ENCODE measurements at regions not wholly inside any gene's neighbourhood (a gene's known extent, or its start where the extent isn't known, plus 50 kb on each side); places are given as distances from the start of the nearest gene placed in this dataset.

DNA sequence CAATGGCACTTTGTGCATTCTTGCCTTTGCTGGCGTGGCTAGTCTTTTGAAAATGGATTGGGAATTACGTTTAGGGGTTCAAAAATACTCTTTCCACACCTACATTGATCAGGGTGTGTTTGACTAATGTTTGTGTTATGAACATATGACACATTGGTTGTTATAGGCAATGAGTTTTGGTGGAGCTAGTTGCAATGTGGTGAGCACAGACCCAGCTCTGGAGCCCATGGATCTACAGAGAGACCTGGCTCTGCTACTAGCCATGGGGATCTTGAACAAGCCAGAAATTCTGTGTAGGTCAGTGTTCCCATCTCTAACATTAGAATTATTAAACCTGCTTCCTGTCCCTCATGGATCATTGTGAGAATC lies 222.4 kb upstream of the UBL3 start:
- TF ChIP-seq EZH2 (IDR thresholded peaks at IDR 0.05; ENCODE audit: borderline replicate concordance, low read depth, low read length, poor library complexity, severe bottlenecking): no peak
- TF ChIP-seq, protein P1, sequence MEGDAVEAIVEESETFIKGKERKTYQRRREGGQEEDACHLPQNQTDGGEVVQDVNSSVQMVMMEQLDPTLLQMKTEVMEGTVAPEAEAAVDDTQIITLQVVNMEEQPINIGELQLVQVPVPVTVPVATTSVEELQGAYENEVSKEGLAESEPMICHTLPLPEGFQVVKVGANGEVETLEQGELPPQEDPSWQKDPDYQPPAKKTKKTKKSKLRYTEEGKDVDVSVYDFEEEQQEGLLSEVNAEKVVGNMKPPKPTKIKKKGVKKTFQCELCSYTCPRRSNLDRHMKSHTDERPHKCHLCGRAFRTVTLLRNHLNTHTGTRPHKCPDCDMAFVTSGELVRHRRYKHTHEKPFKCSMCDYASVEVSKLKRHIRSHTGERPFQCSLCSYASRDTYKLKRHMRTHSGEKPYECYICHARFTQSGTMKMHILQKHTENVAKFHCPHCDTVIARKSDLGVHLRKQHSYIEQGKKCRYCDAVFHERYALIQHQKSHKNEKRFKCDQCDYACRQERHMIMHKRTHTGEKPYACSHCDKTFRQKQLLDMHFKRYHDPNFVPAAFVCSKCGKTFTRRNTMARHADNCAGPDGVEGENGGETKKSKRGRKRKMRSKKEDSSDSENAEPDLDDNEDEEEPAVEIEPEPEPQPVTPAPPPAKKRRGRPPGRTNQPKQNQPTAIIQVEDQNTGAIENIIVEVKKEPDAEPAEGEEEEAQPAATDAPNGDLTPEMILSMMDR (conservative IDR thresholded peaks at IDR 0.05; ENCODE audit: low read depth, low read length): no peak
